ENCODE measurements at regions not wholly inside any gene's neighbourhood (a gene's known extent, or its start where the extent isn't known, plus 50 kb on each side); places are given as distances from the start of the nearest gene placed in this dataset.

DNA sequence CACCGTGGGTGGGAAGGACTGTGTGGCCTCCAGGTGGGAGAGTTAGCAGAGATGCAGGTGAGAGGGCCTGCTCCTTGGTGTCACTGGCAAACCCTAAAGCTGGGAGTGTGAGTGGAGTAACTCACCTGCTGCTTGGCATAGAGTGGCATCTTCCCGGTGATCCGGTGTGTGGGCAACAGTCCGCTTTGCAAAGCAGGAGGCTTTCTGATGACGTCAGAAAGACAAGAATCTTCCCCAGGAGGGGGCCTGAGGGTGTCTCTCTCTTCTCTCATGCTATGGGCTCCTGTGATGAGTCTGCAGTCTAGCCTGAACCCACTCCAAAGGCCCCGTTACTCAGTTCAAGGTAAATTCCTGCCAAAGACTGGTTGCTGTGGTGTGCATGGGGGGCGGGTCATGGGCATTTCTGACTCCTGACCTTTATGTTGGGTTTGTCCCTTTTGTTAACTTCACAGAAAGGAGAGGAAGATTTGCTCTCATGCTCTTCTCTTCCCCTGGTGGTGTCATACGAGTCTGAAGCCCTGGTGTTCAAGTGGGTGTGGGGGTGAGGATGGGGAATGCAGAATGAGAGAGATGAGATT is 187.9 kb downstream of the GATA3 start:
- no peak for TF ChIP-seq EZH2 (IDR thresholded peaks at IDR 0.05; ENCODE audit: borderline replicate concordance)
- TF ChIP-seq, protein P1, sequence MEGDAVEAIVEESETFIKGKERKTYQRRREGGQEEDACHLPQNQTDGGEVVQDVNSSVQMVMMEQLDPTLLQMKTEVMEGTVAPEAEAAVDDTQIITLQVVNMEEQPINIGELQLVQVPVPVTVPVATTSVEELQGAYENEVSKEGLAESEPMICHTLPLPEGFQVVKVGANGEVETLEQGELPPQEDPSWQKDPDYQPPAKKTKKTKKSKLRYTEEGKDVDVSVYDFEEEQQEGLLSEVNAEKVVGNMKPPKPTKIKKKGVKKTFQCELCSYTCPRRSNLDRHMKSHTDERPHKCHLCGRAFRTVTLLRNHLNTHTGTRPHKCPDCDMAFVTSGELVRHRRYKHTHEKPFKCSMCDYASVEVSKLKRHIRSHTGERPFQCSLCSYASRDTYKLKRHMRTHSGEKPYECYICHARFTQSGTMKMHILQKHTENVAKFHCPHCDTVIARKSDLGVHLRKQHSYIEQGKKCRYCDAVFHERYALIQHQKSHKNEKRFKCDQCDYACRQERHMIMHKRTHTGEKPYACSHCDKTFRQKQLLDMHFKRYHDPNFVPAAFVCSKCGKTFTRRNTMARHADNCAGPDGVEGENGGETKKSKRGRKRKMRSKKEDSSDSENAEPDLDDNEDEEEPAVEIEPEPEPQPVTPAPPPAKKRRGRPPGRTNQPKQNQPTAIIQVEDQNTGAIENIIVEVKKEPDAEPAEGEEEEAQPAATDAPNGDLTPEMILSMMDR (IDR thresholded peaks at IDR 0.05; ENCODE audit: poor library complexity): no peak
- TF ChIP-seq EZH2phosphoT487 (IDR thresholded peaks at IDR 0.05; ENCODE audit: low read depth, severe bottlenecking, unreplicated experiment): no peak
